ENCODE measurements at regions not wholly inside any gene's neighbourhood (a gene's known extent, or its start where the extent isn't known, plus 50 kb on each side); places are given as distances from the start of the nearest gene placed in this dataset.

DNA sequence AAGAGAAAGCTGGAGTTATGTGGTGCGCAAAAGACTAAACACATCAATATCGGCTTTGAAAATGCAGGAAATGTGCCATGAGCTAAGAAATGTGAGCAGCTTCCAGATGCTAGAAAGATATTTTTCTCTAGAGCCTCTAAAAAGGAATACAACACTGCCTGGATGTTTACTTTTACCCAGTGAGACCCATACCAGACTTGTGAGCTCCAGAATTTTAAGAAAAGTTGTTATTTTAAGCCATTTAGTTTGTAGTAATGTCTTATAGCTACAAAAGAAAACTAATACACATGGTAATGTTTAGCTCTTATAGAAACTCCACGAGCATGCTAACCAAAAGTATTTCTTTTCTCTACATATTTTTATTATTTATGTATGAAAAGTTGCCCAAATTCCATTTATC, 1389.4 kb downstream of the C4orf33 start:
- no peak for DNase-seq (ENCODE audit: low read depth)
- H3K4me3 ChIP-seq (replicated peaks; ENCODE audit: low read depth, low read length), result no peak overlapping the region
- TF ChIP-seq, protein P1, sequence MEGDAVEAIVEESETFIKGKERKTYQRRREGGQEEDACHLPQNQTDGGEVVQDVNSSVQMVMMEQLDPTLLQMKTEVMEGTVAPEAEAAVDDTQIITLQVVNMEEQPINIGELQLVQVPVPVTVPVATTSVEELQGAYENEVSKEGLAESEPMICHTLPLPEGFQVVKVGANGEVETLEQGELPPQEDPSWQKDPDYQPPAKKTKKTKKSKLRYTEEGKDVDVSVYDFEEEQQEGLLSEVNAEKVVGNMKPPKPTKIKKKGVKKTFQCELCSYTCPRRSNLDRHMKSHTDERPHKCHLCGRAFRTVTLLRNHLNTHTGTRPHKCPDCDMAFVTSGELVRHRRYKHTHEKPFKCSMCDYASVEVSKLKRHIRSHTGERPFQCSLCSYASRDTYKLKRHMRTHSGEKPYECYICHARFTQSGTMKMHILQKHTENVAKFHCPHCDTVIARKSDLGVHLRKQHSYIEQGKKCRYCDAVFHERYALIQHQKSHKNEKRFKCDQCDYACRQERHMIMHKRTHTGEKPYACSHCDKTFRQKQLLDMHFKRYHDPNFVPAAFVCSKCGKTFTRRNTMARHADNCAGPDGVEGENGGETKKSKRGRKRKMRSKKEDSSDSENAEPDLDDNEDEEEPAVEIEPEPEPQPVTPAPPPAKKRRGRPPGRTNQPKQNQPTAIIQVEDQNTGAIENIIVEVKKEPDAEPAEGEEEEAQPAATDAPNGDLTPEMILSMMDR (IDR thresholded peaks at IDR 0.05; ENCODE audit: low read length, missing control alignments), result no peak

DNA sequence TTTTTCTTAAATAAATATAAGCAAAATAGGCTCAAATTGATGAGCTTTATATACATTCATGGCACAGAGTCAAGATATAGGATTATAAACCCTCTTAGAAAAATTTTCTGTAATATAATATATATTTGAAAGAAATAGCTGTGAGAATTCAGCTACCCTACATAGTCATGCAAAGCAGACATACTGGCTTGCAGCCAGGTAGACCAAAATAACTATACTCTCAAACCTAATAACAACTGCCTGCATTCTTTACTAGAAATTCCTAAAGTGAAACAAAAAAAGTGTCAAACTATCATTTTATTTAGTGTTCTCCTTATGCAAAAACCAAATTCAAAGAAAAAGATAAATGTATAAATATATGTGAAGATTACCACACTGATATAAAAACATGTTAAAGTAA, 1390.2 kb downstream of the C4orf33 start:
- H3K4me3 ChIP-seq (replicated peaks; ENCODE audit: low read depth, low read length), result no peak overlapping the region
- peak; percentile 58 for DNase-seq (ENCODE audit: low read depth)
- TF ChIP-seq, protein P1 (IDR thresholded peaks at IDR 0.05; ENCODE audit: low read length, missing control alignments), result no peak

DNA sequence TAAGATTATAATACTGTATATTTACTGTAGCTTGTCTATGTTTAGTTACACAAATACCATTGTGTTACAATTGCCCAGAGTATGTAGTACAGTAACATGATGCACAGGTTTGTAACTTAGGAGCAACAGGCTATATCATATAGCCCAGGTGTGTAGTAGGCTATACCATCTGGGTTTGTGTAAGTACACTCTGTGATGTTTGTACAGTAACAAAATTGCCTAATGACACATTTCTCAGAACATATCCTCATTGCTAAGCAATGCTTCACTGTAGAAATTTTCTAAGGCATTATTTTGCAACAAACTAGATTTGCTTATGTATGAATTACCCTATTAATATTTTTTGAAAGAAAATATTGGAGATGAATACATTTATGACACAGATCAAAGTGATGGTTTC, 1390.9 kb downstream of the C4orf33 start:
- no peak overlapping the region for H3K4me3 ChIP-seq (replicated peaks; ENCODE audit: low read depth, low read length)
- TF ChIP-seq, protein P1 (IDR thresholded peaks at IDR 0.05; ENCODE audit: low read length, missing control alignments), result no peak
- no peak for DNase-seq (ENCODE audit: low read depth)

DNA sequence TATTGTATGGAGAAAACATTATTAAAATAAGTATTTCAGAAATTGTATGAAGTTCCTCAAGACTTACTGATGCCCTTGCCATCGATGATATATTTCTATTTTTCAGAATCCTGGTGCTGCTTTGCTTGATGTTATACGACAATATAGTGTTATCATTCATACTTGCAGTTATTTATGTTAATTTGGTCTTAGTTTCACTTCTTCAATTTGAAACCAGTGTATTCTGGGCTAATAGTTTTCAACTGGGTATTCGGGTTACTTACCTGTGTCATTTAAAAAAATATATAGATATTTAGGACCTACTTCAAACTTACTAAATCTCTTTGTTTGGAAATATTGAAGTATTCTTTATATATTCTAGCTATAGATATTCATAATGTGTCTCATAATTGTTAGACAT, 1414.7 kb downstream of the C4orf33 start:
- TF ChIP-seq, protein P1 (IDR thresholded peaks at IDR 0.05; ENCODE audit: low read length, missing control alignments), result no peak

DNA sequence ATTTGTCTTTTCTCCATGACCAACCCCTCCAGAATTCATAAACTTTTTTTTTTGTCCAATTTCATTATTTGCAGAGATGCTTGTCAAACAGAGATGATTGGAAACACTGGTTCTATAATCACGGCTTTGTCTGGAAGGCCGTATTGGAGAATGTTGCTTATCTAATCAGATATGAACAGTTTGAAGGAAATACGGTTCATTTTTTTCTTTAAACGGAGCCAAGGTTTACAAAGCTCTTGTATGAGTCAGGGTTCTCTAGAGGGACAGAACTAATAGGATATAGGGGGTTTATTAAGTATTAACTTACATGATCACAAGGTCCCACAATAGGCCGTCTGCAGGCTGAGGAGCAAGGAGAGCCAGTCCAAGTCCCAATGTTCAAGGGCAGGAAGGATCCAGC, 1415.8 kb downstream of the C4orf33 start:
- TF ChIP-seq, protein P1 (IDR thresholded peaks at IDR 0.05; ENCODE audit: low read length, missing control alignments), result no peak
- H3K4me3 ChIP-seq (replicated peaks; ENCODE audit: low read depth, low read length), result no peak overlapping the region
- peak; percentile 10 for DNase-seq (ENCODE audit: low read depth)

More for the DNA sequence above, 1414.7 kb downstream of the C4orf33 start:
- no peak for DNase-seq (ENCODE audit: low read depth)
- H3K4me3 ChIP-seq (replicated peaks; ENCODE audit: low read depth, low read length), result no peak overlapping the region

DNA sequence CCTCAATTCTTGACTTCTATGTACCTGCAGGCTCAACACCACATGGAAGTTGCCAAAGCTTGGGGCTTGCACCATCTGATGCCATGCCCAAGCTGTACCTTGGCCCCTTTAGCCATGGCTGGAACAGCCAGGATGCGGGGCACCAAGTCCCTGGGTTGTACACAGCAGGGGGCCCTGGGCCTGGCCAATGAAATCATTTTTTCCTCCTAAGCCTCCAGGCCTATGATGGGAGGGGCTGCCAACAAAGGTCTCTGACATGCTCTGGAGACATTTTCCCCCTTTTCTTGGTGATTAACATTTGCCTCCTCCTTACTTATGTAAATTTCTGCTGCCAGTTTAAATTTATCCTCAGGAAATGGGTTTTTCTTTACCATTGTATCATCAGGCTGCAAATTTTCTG, 1428.1 kb downstream of the C4orf33 start:
- DNase-seq (ENCODE audit: low read depth), result no peak
- TF ChIP-seq, protein P1 (IDR thresholded peaks at IDR 0.05; ENCODE audit: low read length, missing control alignments), result no peak
- no peak overlapping the region for H3K4me3 ChIP-seq (replicated peaks; ENCODE audit: low read depth, low read length)

DNA sequence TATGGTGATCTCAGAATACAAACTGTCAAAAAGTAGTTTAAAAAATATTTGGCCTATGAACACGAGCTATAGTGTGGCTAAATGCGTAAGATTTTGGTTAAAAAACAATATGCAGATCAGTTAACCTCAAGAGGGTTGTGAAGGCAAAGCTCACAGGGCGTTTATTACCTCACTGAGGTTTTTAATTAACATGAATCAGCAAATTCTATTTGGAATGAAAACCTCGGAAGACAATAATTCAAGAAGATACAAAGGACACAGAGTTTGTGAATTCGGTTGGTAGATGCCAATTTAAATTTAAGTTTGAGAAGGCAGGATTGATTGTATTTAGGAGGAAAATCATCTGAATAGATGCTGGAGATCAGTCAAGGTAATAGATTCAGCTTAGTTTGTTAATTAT, 1434.6 kb downstream of the C4orf33 start:
- DNase-seq (ENCODE audit: low read depth), result no peak
- H3K4me3 ChIP-seq (replicated peaks; ENCODE audit: low read depth, low read length), result no peak overlapping the region
- TF ChIP-seq, protein P1 (IDR thresholded peaks at IDR 0.05; ENCODE audit: low read length, missing control alignments), result no peak
